Neural progenitor cell (in vitro differentiated cells): ENCODE measurements at regions not wholly inside any gene's neighbourhood (a gene's known extent, or its start where the extent isn't known, plus 50 kb on each side); places are given as distances from the start of the nearest gene placed in this dataset.

Source experiments
- DNase-seq: peaks from one replicate; pipeline ENCODE4 v3.0.0-alpha.2; 2016; ENCODE audit warnings: low spot score
- H2AFZ ChIP-seq: fragments of 200-600 bp; sonication (generic); replicated peaks from 2 replicates; pipeline ENCODE4 v1.6.1; 2016; ENCODE audit warnings: antibody characterized with exemption
- H3F3A ChIP-seq: fragments of 200-600 bp; sonication (generic); 2 replicates; pipeline ENCODE4 v1.6.1; 2016; ENCODE audit warnings: antibody characterized with exemption, low read depth
- H3K27ac ChIP-seq: fragments of 200-600 bp; sonication (generic); 2 replicates; pipeline ENCODE4 v1.5.1; 2016; ENCODE audit warnings: mild to moderate bottlenecking
- H3K27me3 ChIP-seq: fragments of 200-600 bp; sonication (generic); 2 replicates; pipeline ENCODE4 v1.6.1; 2016; ENCODE audit warnings: mild to moderate bottlenecking, moderate library complexity
- H3K36me3 ChIP-seq: fragments of 200-600 bp; sonication (generic); 2 replicates; pipeline ENCODE4 v1.5.1; 2016
- H3K4me1 ChIP-seq: fragments of 200-600 bp; sonication (generic); 2 replicates; pipeline ENCODE4 v1.6.1; 2016; ENCODE audit warnings: mixed run types
- H3K4me2 ChIP-seq: fragments of 200-600 bp; sonication (generic); 2 replicates; pipeline ENCODE4 v1.6.1; 2016
- H3K4me3 ChIP-seq: fragments of 200-600 bp; sonication (generic); 2 replicates; pipeline ENCODE4 v1.5.1; 2016
- H3K79me2 ChIP-seq: fragments of 200-600 bp; sonication (generic); 2 replicates; pipeline ENCODE4 v1.6.1; 2016; ENCODE audit warnings: low read depth
- H3K9ac ChIP-seq: fragments of 200-600 bp; sonication (generic); 2 replicates; pipeline ENCODE4 v1.6.1; 2016
- H3K9me3 ChIP-seq: fragments of 200-600 bp; sonication (generic); 2 replicates; pipeline ENCODE4 v1.5.1; 2016; ENCODE audit warnings: low read depth
- H4K20me1 ChIP-seq: fragments of 200-600 bp; sonication (generic); 2 replicates; pipeline ENCODE4 v1.6.1; 2016; ENCODE audit warnings: low read depth
- H3K27ac Mint-ChIP-seq: 3 replicates; pipeline ENCODE4 v1.8.0; 2021; ENCODE audit warnings: mixed read lengths
- H3K27me3 Mint-ChIP-seq: 2 replicates; pipeline ENCODE4 v1.8.0; 2022; ENCODE audit warnings: low read depth, mild to moderate bottlenecking, inconsistent platforms, moderate library complexity, mixed read lengths; ENCODE audit not compliant: insufficient read depth
- H3K36me3 Mint-ChIP-seq: 3 replicates; pipeline ENCODE4 v1.8.0; 2021; ENCODE audit warnings: mixed read lengths
- H3K4me1 Mint-ChIP-seq: 3 replicates; pipeline ENCODE4 v1.8.0; 2021; ENCODE audit warnings: mixed read lengths
- H3K4me3 Mint-ChIP-seq: 3 replicates; pipeline ENCODE4 v1.8.0; 2021; ENCODE audit warnings: mild to moderate bottlenecking, moderate library complexity, mixed read lengths
- H3K9me3 Mint-ChIP-seq: 3 replicates; pipeline ENCODE4 v1.8.0; 2020; ENCODE audit warnings: mixed read lengths
- CTCF ChIP-seq: fragments of 200-600 bp; sonication (generic); IDR thresholded peaks from 2 replicates; pipeline ENCODE4 v1.5.1; 2017; ENCODE audit warnings: antibody characterized with exemption, mild to moderate bottlenecking
- EZH2 ChIP-seq: fragments of 200-600 bp; sonication (generic); IDR thresholded peaks from 2 replicates; pipeline ENCODE4 v1.6.1; 2017; ENCODE audit warnings: antibody characterized with exemption, mild to moderate bottlenecking, moderate library complexity
- EZH2phosphoT487 ChIP-seq: fragments of 200-600 bp; sonication (generic); IDR thresholded peaks from 2 replicates; pipeline ENCODE4 v1.6.1; 2017; ENCODE audit warnings: antibody characterized with exemption

GRCh38 chr15:95825208-95825607, 505.3 kb upstream of the NR2F2 start:
- no peak overlapping the region for H3K27ac Mint-ChIP-seq
- TF ChIP-seq CTCF: no peak
- no peak for TF ChIP-seq EZH2
- TF ChIP-seq EZH2phosphoT487: no peak
- H3K27me3 Mint-ChIP-seq: peaks cover 4% of the 10 kb centered on the region

GRCh38 chr15:95825671-95826411, 504.7 kb upstream of the NR2F2 start:
- Mint-ChIP-seq H3K4me3 (no peak overlapping the region), H3K36me3 (peaks cover 2% of the 10 kb centered on the region), H3K27me3 (peaks cover 4% of the 10 kb centered on the region), H3K4me1 (peaks cover 30% of the 10 kb centered on the region), H3K9me3 (peaks cover 5% of the 10 kb centered on the region), H3K27ac (no peak overlapping the region)
- H2AFZ ChIP-seq: no peak overlapping the region
- no peak overlapping the region for H3K27ac ChIP-seq
- H3K79me2 ChIP-seq: no peaks in the 10 kb centered on the region
- no peaks in the 10 kb centered on the region for H3K9me3 ChIP-seq
- H3K4me1 ChIP-seq: peaks cover 16% of the 10 kb centered on the region
- no peak overlapping the region for H3K9ac ChIP-seq
- H3F3A ChIP-seq: peaks cover 12% of the 10 kb centered on the region
- H3K4me3 ChIP-seq: no peak overlapping the region
- no peak overlapping the region for H3K4me2 ChIP-seq
- no peak for DNase-seq
- no peaks in the 10 kb centered on the region for H3K27me3 ChIP-seq
- TF ChIP-seq EZH2 (no peak), CTCF (no peak), EZH2phosphoT487 (no peak)
- H4K20me1 ChIP-seq: no peaks in the 10 kb centered on the region
- H3K36me3 ChIP-seq: no peaks in the 10 kb centered on the region

More at GRCh38 chr15:95825208-95825607, 505.3 kb upstream of the NR2F2 start:
- H3K9me3 Mint-ChIP-seq: peaks cover 5% of the 10 kb centered on the region
- H3K4me3 Mint-ChIP-seq: no peak overlapping the region
- no peak overlapping the region for H3K9ac ChIP-seq
- H3K79me2 ChIP-seq: no peaks in the 10 kb centered on the region
- H3K36me3 ChIP-seq: no peaks in the 10 kb centered on the region
- no peaks in the 10 kb centered on the region for H3K9me3 ChIP-seq
- no peaks in the 10 kb centered on the region for H3K27me3 ChIP-seq
- DNase-seq: no peak
- H2AFZ ChIP-seq: no peak overlapping the region
- peaks cover 11% of the 10 kb centered on the region for H3K4me1 ChIP-seq
- H3F3A ChIP-seq: peaks cover 12% of the 10 kb centered on the region
- no peak overlapping the region for H3K4me2 ChIP-seq
- H4K20me1 ChIP-seq: no peaks in the 10 kb centered on the region
- H3K4me1 Mint-ChIP-seq: peaks cover 26% of the 10 kb centered on the region
- no peak overlapping the region for H3K4me3 ChIP-seq
- peaks cover 2% of the 10 kb centered on the region for H3K36me3 Mint-ChIP-seq
- H3K27ac ChIP-seq: no peak overlapping the region

DNA sequence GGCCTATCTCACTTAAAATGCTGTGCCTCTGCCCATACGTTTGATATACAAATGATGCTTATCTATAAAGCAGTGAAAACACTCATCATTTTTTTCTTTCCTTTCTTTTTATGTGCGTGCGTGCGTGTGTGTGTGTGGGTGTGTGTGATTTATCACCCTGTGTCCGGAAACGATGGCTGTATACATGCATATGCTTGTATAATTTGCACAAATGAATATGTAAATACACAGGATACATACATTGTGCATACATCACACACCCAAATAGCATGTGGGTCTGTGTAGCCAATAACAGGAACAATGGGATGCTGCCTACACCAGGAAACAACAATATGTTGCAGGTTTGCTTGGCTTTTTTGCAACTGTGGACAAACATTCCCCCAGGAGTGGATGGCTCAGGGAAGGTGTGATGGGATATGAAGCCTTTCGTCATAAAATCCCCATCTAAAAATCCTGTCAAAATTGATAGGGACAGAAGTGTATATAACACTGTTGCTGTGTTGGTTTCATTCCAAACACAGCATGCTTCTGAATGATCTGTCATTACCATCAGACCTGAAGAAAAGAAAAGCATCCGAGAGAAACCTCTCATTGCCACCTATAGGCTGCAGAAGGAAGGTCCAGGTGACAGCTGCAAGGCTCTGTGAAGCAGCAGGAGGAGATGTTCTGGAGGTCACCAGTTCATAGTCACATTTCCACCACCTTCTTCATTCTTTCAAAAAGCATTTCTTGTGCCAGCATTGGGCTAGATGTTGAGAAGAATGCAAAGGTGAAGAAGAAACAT, 503.9 kb upstream of the NR2F2 start:
- Mint-ChIP-seq H3K27ac (peak overlapping the region; percentile 8), H3K36me3 (peaks cover 2% of the 10 kb centered on the region), H3K4me1 (peaks cover 31% of the 10 kb centered on the region), H3K4me3 (no peak overlapping the region), H3K27me3 (peaks cover 4% of the 10 kb centered on the region), H3K9me3 (peaks cover 5% of the 10 kb centered on the region)
- Histone ChIP-seq H4K20me1 (no peaks in the 10 kb centered on the region), H2AFZ (no peak overlapping the region), H3K4me2 (no peak overlapping the region), H3K27ac (no peak overlapping the region), H3K4me3 (no peak overlapping the region), H3K4me1 (peaks cover 16% of the 10 kb centered on the region), H3F3A (peaks cover 12% of the 10 kb centered on the region), H3K9ac (no peak overlapping the region), H3K27me3 (no peaks in the 10 kb centered on the region), H3K79me2 (no peaks in the 10 kb centered on the region), H3K9me3 (no peaks in the 10 kb centered on the region), H3K36me3 (no peaks in the 10 kb centered on the region)
- TF ChIP-seq EZH2phosphoT487 (no peak), CTCF (peak; percentile 28), EZH2 (no peak)
- DNase-seq: no peak
